NT2/D1 (cell line): ENCODE measurements at regions not wholly inside any gene's neighbourhood (a gene's known extent, or its start where the extent isn't known, plus 50 kb on each side); places are given as distances from the start of the nearest gene placed in this dataset.

Experiments
- SUZ12 ChIP-seq: IDR thresholded peaks from 2 replicates; pipeline ENCODE4 v1.6.1; 2011; ENCODE audit not compliant: insufficient read length, insufficient read depth; ENCODE audit errors: extremely low read depth
- YY1 ChIP-seq: IDR thresholded peaks from 2 replicates; pipeline ENCODE4 v1.6.1; 2011; ENCODE audit not compliant: insufficient read length, insufficient read depth
- ZNF274 ChIP-seq: IDR thresholded peaks from 2 replicates; pipeline ENCODE4 v1.6.1; 2011; ENCODE audit warnings: mild to moderate bottlenecking, low read depth, low read length

DNA sequence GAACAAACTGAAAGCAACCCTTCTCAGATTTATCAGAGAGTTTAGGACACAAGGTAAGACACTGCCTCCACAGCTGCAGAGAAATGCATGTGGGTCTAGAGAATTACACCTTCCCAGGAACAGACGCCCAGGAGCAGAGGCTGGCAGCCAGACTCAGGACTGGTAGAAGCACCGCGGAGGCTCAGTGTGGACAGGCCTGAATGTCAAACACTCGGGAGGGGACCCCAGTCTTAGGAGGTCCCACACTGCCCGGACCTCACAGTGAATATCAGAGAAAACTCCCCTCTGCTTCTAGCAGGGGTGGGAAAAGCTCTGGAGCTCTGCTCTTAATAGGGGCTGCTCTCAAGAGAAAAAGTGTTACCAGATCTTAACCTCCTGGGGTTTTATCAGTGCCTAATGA lies 952.7 kb downstream of the BRD1 start:
- TF ChIP-seq SUZ12 (no peak), ZNF274 (no peak), YY1 (no peak)
